ENCODE measurements at regions not wholly inside any gene's neighbourhood (a gene's known extent, or its start where the extent isn't known, plus 50 kb on each side); places are given as distances from the start of the nearest gene placed in this dataset.

- Histone ChIP-seq H3K4me1 (no peaks in the 10 kb centered on the region), H3K27ac (no peak overlapping the region), H3K27me3 (no peaks in the 10 kb centered on the region), H3K9me3 (no peaks in the 10 kb centered on the region), H3K36me3 (replicated peaks in 1 of 2; ENCODE audit: insufficient read depth in 1 of 2, low read depth in 2 of 2) (no peaks in the 10 kb centered on the region), H3K4me3 (no peak overlapping the region)
- intact Hi-C loops (cut with DNase I), result no loop called here
- DNase-seq, result no peak
- WGBS, 2 donors, result 33 to 50% methylated on average over 1 of the region's 1 CpG
- no peak for TF ChIP-seq POLR2A (IDR thresholded peaks at IDR 0.05)
- TF ChIP-seq, protein P1, sequence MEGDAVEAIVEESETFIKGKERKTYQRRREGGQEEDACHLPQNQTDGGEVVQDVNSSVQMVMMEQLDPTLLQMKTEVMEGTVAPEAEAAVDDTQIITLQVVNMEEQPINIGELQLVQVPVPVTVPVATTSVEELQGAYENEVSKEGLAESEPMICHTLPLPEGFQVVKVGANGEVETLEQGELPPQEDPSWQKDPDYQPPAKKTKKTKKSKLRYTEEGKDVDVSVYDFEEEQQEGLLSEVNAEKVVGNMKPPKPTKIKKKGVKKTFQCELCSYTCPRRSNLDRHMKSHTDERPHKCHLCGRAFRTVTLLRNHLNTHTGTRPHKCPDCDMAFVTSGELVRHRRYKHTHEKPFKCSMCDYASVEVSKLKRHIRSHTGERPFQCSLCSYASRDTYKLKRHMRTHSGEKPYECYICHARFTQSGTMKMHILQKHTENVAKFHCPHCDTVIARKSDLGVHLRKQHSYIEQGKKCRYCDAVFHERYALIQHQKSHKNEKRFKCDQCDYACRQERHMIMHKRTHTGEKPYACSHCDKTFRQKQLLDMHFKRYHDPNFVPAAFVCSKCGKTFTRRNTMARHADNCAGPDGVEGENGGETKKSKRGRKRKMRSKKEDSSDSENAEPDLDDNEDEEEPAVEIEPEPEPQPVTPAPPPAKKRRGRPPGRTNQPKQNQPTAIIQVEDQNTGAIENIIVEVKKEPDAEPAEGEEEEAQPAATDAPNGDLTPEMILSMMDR (IDR thresholded peaks at IDR 0.05), result no peak
- ATAC-seq, result no peak
These were observed 571.6 kb downstream of the LRRIQ3 start for GRCh38 chr1:73626326-73626725.

DNA sequence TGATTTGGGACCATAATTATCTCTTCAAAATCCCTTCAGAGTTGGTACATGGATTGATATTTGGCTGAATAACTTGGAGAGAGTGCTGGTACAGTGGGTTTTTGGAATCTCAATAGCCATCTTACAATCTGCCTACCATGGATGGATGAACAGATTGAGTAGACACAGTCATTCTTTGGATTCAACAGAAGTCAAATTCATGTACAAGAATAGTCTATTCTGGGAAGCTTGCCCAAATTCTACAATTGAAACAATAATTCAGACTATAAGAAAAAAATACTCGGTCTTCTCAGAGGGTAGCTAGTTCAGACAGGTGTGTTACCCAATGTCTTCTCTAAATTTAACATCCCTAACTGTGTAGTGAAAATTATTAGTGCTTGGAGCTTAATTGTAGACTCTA lies 574.0 kb downstream of the LRRIQ3 start:
- H3K4me3 ChIP-seq, result no peak overlapping the region
- intact Hi-C loops (cut with DNase I), result no loop called here

GRCh38 chr1:73617145-73617544 lies 580.8 kb downstream of the LRRIQ3 start:
- 77 to 79% methylated on average over 3 to 4 of the region's 4 CpGs for WGBS, 2 donors
- no peak overlapping the region for H3K4me3 ChIP-seq
- H3K27ac ChIP-seq, result no peak overlapping the region
- H3K4me1 ChIP-seq, result no peaks in the 10 kb centered on the region
- H3K27me3 ChIP-seq, result no peaks in the 10 kb centered on the region
- TF ChIP-seq POLR2A (IDR thresholded peaks at IDR 0.05), result no peak
- TF ChIP-seq, protein P1 (IDR thresholded peaks at IDR 0.05), result no peak
- intact Hi-C loops (cut with DNase I), result no loop called here
- DNase-seq (no peak), ATAC-seq (no peak)
- no peaks in the 10 kb centered on the region for H3K9me3 ChIP-seq
- no peaks in the 10 kb centered on the region for H3K36me3 ChIP-seq (replicated peaks in 1 of 2; ENCODE audit: insufficient read depth in 1 of 2, low read depth in 2 of 2)

More for the DNA sequence above, 574.0 kb downstream of the LRRIQ3 start:
- H3K27me3 ChIP-seq, result no peaks in the 10 kb centered on the region
- no peaks in the 10 kb centered on the region for H3K4me1 ChIP-seq
- WGBS, 2 donors, result 44 to 58% methylated on average over 1 of the region's 1 CpG
- H3K9me3 ChIP-seq, result no peaks in the 10 kb centered on the region
- no peak for DNase-seq
- H3K36me3 ChIP-seq (replicated peaks in 1 of 2; ENCODE audit: insufficient read depth in 1 of 2, low read depth in 2 of 2), result no peaks in the 10 kb centered on the region
- ATAC-seq, result no peak
- no peak overlapping the region for H3K27ac ChIP-seq
- TF ChIP-seq, protein P1 (IDR thresholded peaks at IDR 0.05), result no peak
- TF ChIP-seq POLR2A (IDR thresholded peaks at IDR 0.05), result no peak

DNA sequence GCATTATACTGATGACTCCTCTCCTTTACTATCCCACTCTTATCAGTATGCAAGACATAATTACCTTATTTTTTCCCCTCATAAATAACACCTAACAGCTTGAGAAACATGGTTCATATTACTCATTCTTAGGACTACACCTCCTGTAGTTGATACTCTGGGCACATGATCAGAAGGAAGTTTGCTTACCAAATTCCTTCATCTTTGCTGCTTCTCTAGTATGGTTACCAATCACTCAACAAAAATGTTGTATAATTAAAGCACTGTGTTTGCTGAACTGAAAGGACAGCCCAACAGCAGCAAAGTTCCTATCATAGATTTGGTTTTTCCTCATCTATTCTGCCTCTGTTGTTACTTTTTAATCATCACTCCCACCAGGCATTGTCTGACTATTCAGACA lies 586.3 kb downstream of the LRRIQ3 start:
- Histone ChIP-seq H3K4me1 (no peaks in the 10 kb centered on the region), H3K4me3 (no peak overlapping the region), H3K27ac (no peak overlapping the region), H3K27me3 (no peaks in the 10 kb centered on the region), H3K9me3 (no peaks in the 10 kb centered on the region), H3K36me3 (replicated peaks in 1 of 2; ENCODE audit: insufficient read depth in 1 of 2, low read depth in 2 of 2) (no peaks in the 10 kb centered on the region)
- TF ChIP-seq, protein P1 (IDR thresholded peaks at IDR 0.05), result no peak
- no peak for TF ChIP-seq POLR2A (IDR thresholded peaks at IDR 0.05)
- DNase-seq, result no peak
- no peak for ATAC-seq
- intact Hi-C loops (cut with DNase I), result no loop called here

GRCh38 chr1:73604739-73605138 lies 593.2 kb downstream of the LRRIQ3 start:
- Histone ChIP-seq H3K4me3 (no peak overlapping the region), H3K9me3 (no peaks in the 10 kb centered on the region), H3K27me3 (no peaks in the 10 kb centered on the region), H3K36me3 (replicated peaks in 1 of 2; ENCODE audit: insufficient read depth in 1 of 2, low read depth in 2 of 2) (no peaks in the 10 kb centered on the region), H3K27ac (no peak overlapping the region), H3K4me1 (no peaks in the 10 kb centered on the region)
- ATAC-seq (no peak), DNase-seq (no peak)
- TF ChIP-seq, protein P1 (IDR thresholded peaks at IDR 0.05), result no peak
- TF ChIP-seq POLR2A (IDR thresholded peaks at IDR 0.05), result no peak
- intact Hi-C loops (cut with DNase I), result no loop called here
- 41 to 46% methylated on average over 2 of the region's 2 CpGs for WGBS, 2 donors

Data from body of pancreas (tissue), 4 donors.